H9 (cell line): ENCODE measurements at regions not wholly inside any gene's neighbourhood (a gene's known extent, or its start where the extent isn't known, plus 50 kb on each side); places are given as distances from the start of the nearest gene placed in this dataset.

ENCODE experiments used
- DNase-seq: peaks from one replicate; pipeline ENCODE4 v3.0.0-alpha.2; 2017
- H2AFZ ChIP-seq: one replicate; pipeline ENCODE4 v1.6.1; 2013; ENCODE audit warnings: mild to moderate bottlenecking, low read length, control low read depth, moderate library complexity
- H2AK5ac ChIP-seq: 2 replicates; pipeline ENCODE4 v1.6.1; 2013; ENCODE audit warnings: low read length, control low read depth, mixed read lengths; ENCODE audit not compliant: insufficient read length
- H2BK120ac ChIP-seq: one replicate; pipeline ENCODE4 v1.6.1; 2013; ENCODE audit warnings: low read depth, mild to moderate bottlenecking, low read length, control low read depth, inconsistent platforms; ENCODE audit not compliant: poor library complexity, severe bottlenecking
- H2BK12ac ChIP-seq: 2 replicates; pipeline ENCODE4 v1.6.1; 2013; ENCODE audit warnings: low read length, control low read depth, mixed read lengths, low read depth; ENCODE audit not compliant: insufficient read length
- H2BK15ac ChIP-seq: 2 replicates; pipeline ENCODE4 v1.6.1; 2013; ENCODE audit warnings: low read depth, low read length, control low read depth
- H2BK20ac ChIP-seq: one replicate; pipeline ENCODE4 v1.6.1; 2013; ENCODE audit warnings: low read depth, mild to moderate bottlenecking, low read length, control low read depth, inconsistent platforms; ENCODE audit not compliant: poor library complexity, severe bottlenecking
- H2BK5ac ChIP-seq: 2 replicates; pipeline ENCODE4 v1.6.1; 2013; ENCODE audit warnings: low read length, control low read depth, mixed read lengths; ENCODE audit not compliant: insufficient read length
- H3K14ac ChIP-seq: 2 replicates; pipeline ENCODE4 v1.6.1; 2013; ENCODE audit warnings: low read length, control low read depth; ENCODE audit not compliant: insufficient read depth
- H3K18ac ChIP-seq: 2 replicates; pipeline ENCODE4 v1.6.1; 2013; ENCODE audit warnings: low read depth, mild to moderate bottlenecking, mixed read lengths, low read length, control low read depth; ENCODE audit not compliant: insufficient read length
- H3K23ac ChIP-seq: 2 replicates; pipeline ENCODE4 v1.6.1; 2013; ENCODE audit warnings: low read length, control low read depth, mixed read lengths, low read depth; ENCODE audit not compliant: insufficient read length
- H3K23me2 ChIP-seq: 2 replicates; pipeline ENCODE4 v1.6.1; 2013; ENCODE audit warnings: low read depth, mild to moderate bottlenecking, mixed read lengths, low read length, control low read depth; ENCODE audit not compliant: insufficient read length, poor library complexity, severe bottlenecking
- H3K27ac ChIP-seq: 2 replicates; pipeline ENCODE4 v1.5.1; 2013; ENCODE audit warnings: low read length, control low read depth, mixed read lengths, low read depth; ENCODE audit not compliant: insufficient read length
- H3K27me3 ChIP-seq: 2 replicates; pipeline ENCODE4 v1.6.1; 2013; ENCODE audit warnings: low read length, control low read depth, inconsistent platforms; ENCODE audit not compliant: insufficient read depth
- H3K4ac ChIP-seq: 2 replicates; pipeline ENCODE4 v1.6.1; 2013; ENCODE audit warnings: low read depth, mild to moderate bottlenecking, control low read depth, inconsistent platforms, low read length, moderate library complexity
- H3K4me1 ChIP-seq: 2 replicates; pipeline ENCODE4 v1.6.1; 2013; ENCODE audit warnings: low read length, control low read depth, inconsistent platforms; ENCODE audit not compliant: insufficient read depth
- H3K4me2 ChIP-seq: 2 replicates; pipeline ENCODE4 v1.6.1; 2013; ENCODE audit warnings: low read length, control low read depth, mixed read lengths; ENCODE audit not compliant: insufficient read length, insufficient read depth
- H3K56ac ChIP-seq: 2 replicates; pipeline ENCODE4 v1.6.1; 2013; ENCODE audit warnings: low read depth, mild to moderate bottlenecking, mixed read lengths, low read length, control low read depth; ENCODE audit not compliant: insufficient read length
- H3K79me1 ChIP-seq: 2 replicates; pipeline ENCODE4 v1.6.1; 2013; ENCODE audit warnings: low read depth, mild to moderate bottlenecking, moderate library complexity, low read length, control low read depth, inconsistent platforms; ENCODE audit not compliant: insufficient read depth, poor library complexity, severe bottlenecking
- H3K79me2 ChIP-seq: 2 replicates; pipeline ENCODE4 v1.6.1; 2013; ENCODE audit warnings: low read length, control low read depth, inconsistent platforms; ENCODE audit not compliant: insufficient read depth
- H3K9ac ChIP-seq: 2 replicates; pipeline ENCODE4 v1.6.1; 2013; ENCODE audit warnings: low read length, control low read depth, mixed read lengths; ENCODE audit not compliant: insufficient read length; ENCODE audit errors: extremely low read depth
- H3K9me3 ChIP-seq: one replicate; pipeline ENCODE4 v1.6.1; 2013; ENCODE audit warnings: low read depth, low read length, inconsistent platforms; ENCODE audit not compliant: control insufficient read depth
- H3T11ph ChIP-seq: one replicate; pipeline ENCODE4 v1.6.1; 2013; ENCODE audit warnings: mild to moderate bottlenecking, low read length, control low read depth, inconsistent platforms
- H4K20me1 ChIP-seq: one replicate; pipeline ENCODE4 v1.6.1; 2013; ENCODE audit not compliant: control insufficient read depth, insufficient read length, insufficient read depth
- H4K5ac ChIP-seq: 2 replicates; pipeline ENCODE4 v1.6.1; 2013; ENCODE audit warnings: low read depth, mild to moderate bottlenecking, mixed read lengths, low read length, control low read depth; ENCODE audit not compliant: insufficient read length
- H4K8ac ChIP-seq: replicated peaks from 2 replicates; pipeline ENCODE4 v1.6.1; 2013; ENCODE audit warnings: low read length, control low read depth, mixed read lengths, low read depth; ENCODE audit not compliant: insufficient read length
- H4K91ac ChIP-seq: 2 replicates; pipeline ENCODE4 v1.6.1; 2013; ENCODE audit warnings: low read depth, mild to moderate bottlenecking, moderate library complexity, mixed read lengths, low read length, control low read depth; ENCODE audit not compliant: insufficient read length
- H3K27ac Mint-ChIP-seq, 3 experiments: 2 replicates in 2 of 3; 3 replicates in 1 of 3; pipeline ENCODE4 v1.8.0; 2020 to 2021; ENCODE audit warnings: mixed read lengths in 3 of 3, mild to moderate bottlenecking in 1 of 3, moderate library complexity in 1 of 3
- H3K27me3 Mint-ChIP-seq: 2 replicates; pipeline ENCODE4 v1.8.0; 2021; ENCODE audit warnings: low read depth, mild to moderate bottlenecking, moderate library complexity, mixed read lengths
- H3K36me3 Mint-ChIP-seq, 3 experiments: 2 replicates in 2 of 3; 3 replicates in 1 of 3; pipeline ENCODE4 v1.8.0; 2020 to 2021; ENCODE audit warnings: low read depth in 3 of 3, mixed read lengths in 3 of 3; ENCODE audit not compliant: insufficient read depth in 1 of 3
- H3K4me1 Mint-ChIP-seq, 2 experiments: 2 replicates each; pipeline ENCODE4 v1.8.0; 2020; ENCODE audit warnings: mixed read lengths in 2 of 2
- H3K4me3 Mint-ChIP-seq, 2 experiments: 2 replicates in 1 of 2; 3 replicates in 1 of 2; pipeline ENCODE4 v1.8.0; 2020 to 2021; ENCODE audit warnings: mild to moderate bottlenecking in 2 of 2, mixed read lengths in 2 of 2, moderate library complexity in 1 of 2
- H3K9me3 Mint-ChIP-seq, 2 experiments: 2 replicates in 1 of 2; 3 replicates in 1 of 2; pipeline ENCODE4 v1.8.0; 2020; ENCODE audit warnings: mild to moderate bottlenecking in 2 of 2, mixed read lengths in 2 of 2, moderate library complexity in 1 of 2
- CTCF ChIP-seq: fragments of 200-600 bp; sonication (generic); conservative IDR thresholded peaks from 3 replicates; pipeline ENCODE4 v1.8.0; 2021; ENCODE audit warnings: antibody characterized with exemption, mild to moderate bottlenecking
- WGBS: extraction: QIAGEN DNeasy Blood & Tissue Kit; methylation state at CpG from one replicate; pipeline ENCODE4 v1.1.7; 2013; ENCODE audit warnings: missing lambda C conversion rate, low lambda C conversion rate, mixed read lengths; ENCODE audit not compliant: insufficient read length; ENCODE audit errors: extremely low coverage; 5-methylcytosine and 5-hydroxymethylcytosine counted together

GRCh38 chr2:126239320-126239955, 416.5 kb upstream of the GYPC start:
- Mint-ChIP-seq H3K4me1 (no peaks in the 10 kb centered on the region), H3K27me3 (peaks cover 6% of the 10 kb centered on the region), H3K36me3 (no peaks in the 10 kb centered on the region), H3K4me3 (no peak overlapping the region), H3K27ac (no peak overlapping the region), H3K9me3 (no peaks in the 10 kb centered on the region)
- H4K8ac ChIP-seq = no peak overlapping the region
- H3K18ac ChIP-seq = no peak overlapping the region
- no peak overlapping the region for H4K5ac ChIP-seq
- H2AK5ac ChIP-seq = no peak overlapping the region
- H3T11ph ChIP-seq = no peak overlapping the region
- no peak overlapping the region for H3K27ac ChIP-seq
- no CpG with 5 or more reads among the region's 5 CpGs for WGBS
- H3K4me1 ChIP-seq = no peaks in the 10 kb centered on the region
- no peak overlapping the region for H3K14ac ChIP-seq
- no peak overlapping the region for H2BK15ac ChIP-seq
- TF ChIP-seq CTCF = no peak
- H2BK20ac ChIP-seq = no peak overlapping the region
- no peak overlapping the region for H4K91ac ChIP-seq
- H2BK5ac ChIP-seq = no peak overlapping the region
- H3K4ac ChIP-seq = no peak overlapping the region
- no peaks in the 10 kb centered on the region for H4K20me1 ChIP-seq
- no peak for DNase-seq
- no peak overlapping the region for H3K56ac ChIP-seq
- no peaks in the 10 kb centered on the region for H3K27me3 ChIP-seq
- H3K4me2 ChIP-seq = no peak overlapping the region
- no peak overlapping the region for H3K9ac ChIP-seq
- no peaks in the 10 kb centered on the region for H3K79me1 ChIP-seq
- no peak overlapping the region for H2AFZ ChIP-seq
- no peaks in the 10 kb centered on the region for H3K9me3 ChIP-seq
- H3K23me2 ChIP-seq = no peaks in the 10 kb centered on the region
- no peak overlapping the region for H2BK12ac ChIP-seq
- no peak overlapping the region for H2BK120ac ChIP-seq
- no peak overlapping the region for H3K23ac ChIP-seq
- H3K79me2 ChIP-seq = no peaks in the 10 kb centered on the region
